Fibroblast of gingiva (primary cell): ENCODE measurements at regions not wholly inside any gene's neighbourhood (a gene's known extent, or its start where the extent isn't known, plus 50 kb on each side); places are given as distances from the start of the nearest gene placed in this dataset.

Experiments
- DNase-seq: peaks from one replicate; pipeline ENCODE4 v3.0.0-alpha.2; 2011; ENCODE audit warnings: low read depth

DNA sequence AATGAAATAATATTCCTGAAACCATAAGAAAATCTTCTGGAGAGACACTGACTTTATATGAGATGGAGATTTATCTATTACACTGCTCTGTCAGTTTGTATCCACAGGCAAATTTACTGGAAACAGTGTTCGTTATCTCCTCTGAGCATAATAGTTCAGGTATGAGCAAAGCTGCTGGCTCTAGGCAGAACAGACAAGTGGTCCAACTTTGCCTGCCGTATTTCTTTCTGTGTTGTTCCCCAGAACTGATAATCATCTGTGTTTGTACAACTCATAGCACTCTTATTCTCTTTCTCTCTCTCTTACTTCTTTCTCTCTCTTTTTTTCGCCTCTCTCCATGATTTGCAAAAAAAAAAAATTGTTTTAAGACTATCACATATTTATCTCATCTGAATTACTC, 623.8 kb upstream of the CHORDC1 start:
- DNase-seq = no peak

DNA sequence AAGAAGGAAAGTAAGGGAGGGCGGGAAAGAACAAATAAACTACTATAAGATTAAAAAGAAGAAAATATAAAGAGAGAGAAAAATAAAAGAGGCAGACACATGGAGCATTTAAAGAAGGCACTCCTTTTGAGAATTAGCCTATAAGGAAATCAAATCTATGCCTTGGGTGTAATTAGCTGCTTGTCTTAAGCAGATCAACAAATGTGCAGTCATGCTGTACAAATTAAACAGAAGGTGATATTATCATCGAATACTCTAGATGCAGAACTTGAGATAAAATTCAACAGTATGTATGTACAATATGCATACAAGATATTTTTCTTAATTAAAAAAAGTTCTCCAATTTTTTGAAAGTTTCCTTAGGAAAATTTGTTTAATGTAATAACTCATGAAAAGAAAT, 623.0 kb upstream of the CHORDC1 start:
- no peak for DNase-seq

- no peak for DNase-seq
Measured at GRCh38 chr11:90845126-90845525, 622.3 kb upstream of the CHORDC1 start.

GRCh38 chr11:90844041-90844440, 621.2 kb upstream of the CHORDC1 start:
- no peak for DNase-seq

DNA sequence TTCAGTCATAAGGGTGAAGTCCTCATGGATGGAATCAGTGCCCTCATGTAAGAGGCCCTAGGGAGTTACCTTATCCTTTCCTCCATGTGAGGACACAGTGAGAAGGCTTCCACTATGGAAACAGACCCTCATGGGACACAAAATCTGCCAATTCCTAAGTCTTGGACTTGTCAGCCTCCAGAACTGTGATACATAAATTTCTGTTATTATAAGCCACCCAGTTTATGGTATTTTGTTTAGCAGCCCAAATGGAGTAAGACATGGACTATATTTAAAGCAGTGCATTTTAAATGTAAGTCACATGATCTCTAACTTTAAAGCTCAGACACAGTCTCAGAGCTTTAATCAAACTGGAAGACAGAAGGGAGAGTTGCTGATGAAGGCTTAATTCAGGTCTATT, 619.8 kb upstream of the CHORDC1 start:
- DNase-seq = no peak

DNA sequence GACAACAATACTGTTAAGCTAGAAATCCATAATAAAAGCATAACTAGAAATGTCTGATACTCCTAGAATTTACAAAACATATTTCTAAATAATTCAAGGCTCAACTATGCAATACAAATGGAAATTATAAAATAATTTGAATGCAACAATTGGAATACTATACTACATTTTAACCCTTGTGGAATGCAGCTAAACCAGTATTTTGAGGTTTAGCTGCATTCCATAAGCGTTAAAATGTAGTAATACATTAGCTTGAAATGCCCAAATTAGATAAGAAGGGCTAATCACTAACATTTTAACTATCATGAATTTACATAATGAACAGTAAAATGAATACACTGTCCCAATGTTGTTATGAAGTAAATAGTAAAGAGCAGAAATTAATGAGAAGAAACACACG, 617.2 kb upstream of the CHORDC1 start:
- no peak for DNase-seq

DNA sequence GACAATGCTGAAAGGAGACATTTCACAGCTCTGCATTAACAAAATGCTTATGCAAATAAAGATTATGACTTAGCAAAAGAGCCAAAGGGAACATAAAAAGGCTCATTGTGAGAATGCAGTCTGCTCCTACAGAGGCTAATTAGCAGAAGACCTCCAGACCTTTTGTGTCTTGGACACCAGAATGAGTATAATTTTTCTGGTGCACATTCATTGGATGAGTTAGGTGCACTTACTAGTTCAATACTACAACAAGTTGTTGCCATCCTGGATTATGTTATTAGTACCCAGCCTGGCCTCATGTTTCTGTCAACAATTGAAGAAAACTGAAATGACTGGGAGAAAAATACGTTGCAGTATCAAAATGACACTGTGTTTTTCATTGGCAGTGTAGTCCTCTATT, 613.2 kb upstream of the CHORDC1 start:
- DNase-seq = no peak

- DNase-seq = no peak
Measured at GRCh38 chr11:90823446-90823845, 600.6 kb upstream of the CHORDC1 start.

GRCh38 chr11:90822996-90823395, 600.1 kb upstream of the CHORDC1 start:
- DNase-seq = no peak

DNA sequence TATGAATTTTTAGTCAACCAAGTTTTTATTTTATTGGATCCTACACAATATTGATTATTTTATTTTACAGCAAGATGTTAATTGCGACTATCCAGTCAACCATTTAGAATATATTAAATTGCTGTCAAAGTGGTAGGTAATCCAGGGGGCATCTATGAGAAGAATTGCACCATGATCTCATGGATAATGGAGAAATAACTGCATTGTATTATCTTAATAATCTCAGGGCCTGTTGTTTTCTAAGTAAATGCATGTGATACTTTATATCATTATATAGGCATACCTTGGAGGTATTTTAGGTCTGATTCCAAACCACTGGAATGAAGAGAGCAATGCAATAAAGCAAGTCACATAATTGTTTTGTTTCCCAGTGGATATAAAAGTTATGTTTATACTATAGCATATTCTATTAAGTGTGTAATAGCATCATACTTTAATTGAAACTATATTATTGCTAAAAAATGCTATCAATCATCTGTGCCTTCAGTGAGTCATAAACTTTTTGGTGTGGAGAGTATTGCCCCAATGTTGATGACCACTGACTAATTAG, 595.4 kb upstream of the CHORDC1 start:
- DNase-seq = no peak

GRCh38 chr11:90809581-90809980, 586.7 kb upstream of the CHORDC1 start:
- DNase-seq = no peak

- DNase-seq = no peak
Measured at GRCh38 chr11:90805172-90805571, 582.3 kb upstream of the CHORDC1 start.

DNA sequence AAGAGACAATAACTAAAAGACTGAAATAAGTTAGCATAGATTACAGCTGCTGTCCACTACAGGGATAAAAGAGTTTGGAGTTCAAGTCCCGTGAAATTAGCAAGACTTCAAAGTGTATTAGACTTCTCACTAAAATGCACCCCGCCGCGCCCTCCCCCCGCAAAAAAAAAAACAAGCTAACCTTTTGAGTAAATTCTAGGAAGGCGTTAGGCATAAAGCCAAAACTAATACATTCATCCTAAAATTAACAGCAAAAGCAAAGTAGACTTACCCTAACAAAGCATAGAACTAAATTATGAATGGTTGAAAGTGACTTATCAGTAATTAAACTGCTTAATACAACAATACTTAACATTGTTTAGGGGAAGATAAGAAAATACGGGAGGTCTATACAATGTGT, 581.0 kb upstream of the CHORDC1 start:
- DNase-seq = no peak

GRCh38 chr11:90803366-90803765, 580.5 kb upstream of the CHORDC1 start:
- DNase-seq = no peak

DNA sequence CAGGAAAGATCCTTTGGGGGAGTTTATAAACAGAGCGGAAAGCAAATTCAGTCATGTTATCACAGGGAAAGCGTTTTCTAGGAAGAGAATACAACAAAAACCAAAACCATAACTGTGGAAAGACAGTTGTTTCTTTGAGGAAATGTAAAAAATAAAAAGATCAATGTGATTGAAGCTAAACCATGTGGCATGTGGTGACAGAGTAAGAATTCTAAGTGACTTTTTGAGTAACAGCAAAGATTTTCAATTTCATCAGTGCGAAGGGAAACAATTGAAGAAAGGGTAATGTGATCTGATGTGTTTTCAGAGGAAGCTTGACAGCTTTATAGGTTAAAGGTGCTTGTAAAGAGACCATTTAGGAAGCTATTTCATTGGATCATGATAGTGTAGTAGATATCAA, 575.9 kb upstream of the CHORDC1 start:
- no peak for DNase-seq

- no peak for DNase-seq
Measured at GRCh38 chr11:90795746-90796145, 572.9 kb upstream of the CHORDC1 start.

- no peak for DNase-seq
Measured at GRCh38 chr11:90788961-90789360, 566.1 kb upstream of the CHORDC1 start.

DNA sequence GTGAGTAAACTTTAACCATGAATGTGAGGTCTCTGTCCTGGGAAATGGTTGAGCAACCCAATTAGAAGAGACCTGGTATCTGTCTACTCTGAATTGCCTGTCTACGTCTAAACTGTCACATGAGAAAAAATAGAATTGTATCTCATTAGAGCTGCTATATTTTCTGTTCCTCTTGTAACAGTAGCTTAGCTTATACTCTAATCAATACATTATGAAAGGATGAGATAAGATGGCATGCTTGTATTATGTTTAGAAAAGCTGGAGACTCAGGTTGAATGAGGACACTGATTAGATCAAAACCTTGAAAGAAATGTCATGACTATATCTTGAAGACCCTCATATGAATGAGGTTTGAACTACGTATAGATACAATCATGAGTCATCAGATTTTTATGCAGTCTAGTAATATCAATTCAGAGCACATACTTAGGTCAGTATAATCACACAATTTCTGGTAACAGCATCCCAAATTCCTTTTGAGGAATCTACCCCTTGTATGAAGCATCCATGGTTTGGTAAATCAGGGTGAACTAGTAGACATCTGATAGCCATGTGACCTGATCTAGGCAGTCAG, 561.5 kb upstream of the CHORDC1 start:
- DNase-seq = no peak

- no peak for DNase-seq
Measured at GRCh38 chr11:90783111-90783510, 560.3 kb upstream of the CHORDC1 start.

- no peak for DNase-seq
Measured at GRCh38 chr11:90779098-90779497, 556.2 kb upstream of the CHORDC1 start.

- no peak for DNase-seq
Measured at GRCh38 chr11:90775567-90776165, 552.8 kb upstream of the CHORDC1 start.

DNA sequence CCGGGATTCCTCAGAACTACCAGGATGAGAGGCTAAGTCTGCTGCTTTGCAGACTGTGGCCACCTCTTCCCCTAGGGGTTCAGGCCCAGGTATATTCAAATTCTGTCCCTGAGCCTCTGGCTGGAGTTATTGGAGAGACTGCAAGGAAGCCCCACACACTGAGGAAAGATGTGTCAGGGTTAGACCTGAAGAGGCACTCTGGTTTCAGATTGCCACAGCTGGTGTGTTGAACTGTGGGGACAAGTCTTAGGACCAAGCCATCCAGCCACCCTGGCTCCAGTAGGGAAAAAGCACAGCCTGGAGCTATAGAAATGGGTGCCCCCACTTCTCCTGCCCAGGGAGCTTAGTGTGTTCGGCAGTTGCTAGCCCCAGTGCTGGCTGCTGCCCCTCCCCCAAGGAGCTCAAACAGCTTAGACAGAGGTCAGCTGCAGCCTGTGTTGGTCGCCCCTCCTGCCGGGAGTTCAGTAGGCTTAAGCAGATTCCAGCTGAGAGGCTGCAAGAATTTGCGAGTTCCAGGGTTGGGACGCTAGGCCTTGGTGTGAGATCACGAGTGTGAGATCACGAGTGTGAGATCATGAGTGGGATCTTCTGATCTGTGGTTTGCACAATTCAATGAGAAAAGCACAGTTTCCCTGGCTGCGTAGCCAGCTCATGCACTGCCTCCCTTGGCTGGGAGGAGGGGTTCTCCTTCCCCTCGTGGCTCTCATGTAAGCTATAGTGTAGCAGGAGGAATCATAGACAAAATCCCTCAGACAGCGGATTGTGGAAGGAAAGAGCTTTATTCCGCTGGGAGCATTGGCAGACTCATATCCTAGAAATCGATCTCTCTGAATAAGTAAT, 552.1 kb upstream of the CHORDC1 start:
- no peak for DNase-seq

- no peak for DNase-seq
Measured at GRCh38 chr11:90770007-90770406, 547.2 kb upstream of the CHORDC1 start.
